ENCODE measurements at regions not wholly inside any gene's neighbourhood (a gene's known extent, or its start where the extent isn't known, plus 50 kb on each side); places are given as distances from the start of the nearest gene placed in this dataset.

DNA sequence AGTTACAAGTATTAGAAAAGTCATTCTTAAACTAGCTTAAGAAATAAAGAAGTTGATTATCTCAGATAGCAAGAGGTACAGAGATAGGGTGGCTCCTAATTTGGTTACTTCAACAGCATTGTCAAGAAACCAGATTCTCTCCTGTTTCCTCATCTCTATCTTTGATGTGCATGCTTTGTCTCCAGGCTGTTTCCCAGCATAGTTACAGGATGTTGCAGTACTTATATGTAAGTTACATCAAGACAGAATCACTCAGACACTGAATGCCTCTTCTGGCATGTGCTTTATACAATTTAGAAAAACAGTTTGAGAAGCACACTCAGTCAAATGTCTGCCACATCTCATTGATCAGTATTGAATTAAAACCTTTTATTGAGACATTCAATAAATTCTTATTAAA lies 189.5 kb upstream of the UBE2E3 start:
- H2AFZ ChIP-seq (ENCODE audit: low read length), result no peak overlapping the region
- no peaks in the 10 kb centered on the region for H3K79me2 ChIP-seq (ENCODE audit: low read length)
- H3K9me2 ChIP-seq (replicated peaks; ENCODE audit: low read length), result no peaks in the 10 kb centered on the region
- H3K4me1 ChIP-seq (ENCODE audit: insufficient read depth, low read length), result peaks cover 15% of the 10 kb centered on the region
- no peak for TF ChIP-seq EZH2phosphoT487 (IDR thresholded peaks at IDR 0.05; ENCODE audit: borderline replicate concordance, low read length)
- no peak for TF ChIP-seq EZH2 (IDR thresholded peaks at IDR 0.05; ENCODE audit: low read length, unreplicated experiment)
- TF ChIP-seq, protein P1, sequence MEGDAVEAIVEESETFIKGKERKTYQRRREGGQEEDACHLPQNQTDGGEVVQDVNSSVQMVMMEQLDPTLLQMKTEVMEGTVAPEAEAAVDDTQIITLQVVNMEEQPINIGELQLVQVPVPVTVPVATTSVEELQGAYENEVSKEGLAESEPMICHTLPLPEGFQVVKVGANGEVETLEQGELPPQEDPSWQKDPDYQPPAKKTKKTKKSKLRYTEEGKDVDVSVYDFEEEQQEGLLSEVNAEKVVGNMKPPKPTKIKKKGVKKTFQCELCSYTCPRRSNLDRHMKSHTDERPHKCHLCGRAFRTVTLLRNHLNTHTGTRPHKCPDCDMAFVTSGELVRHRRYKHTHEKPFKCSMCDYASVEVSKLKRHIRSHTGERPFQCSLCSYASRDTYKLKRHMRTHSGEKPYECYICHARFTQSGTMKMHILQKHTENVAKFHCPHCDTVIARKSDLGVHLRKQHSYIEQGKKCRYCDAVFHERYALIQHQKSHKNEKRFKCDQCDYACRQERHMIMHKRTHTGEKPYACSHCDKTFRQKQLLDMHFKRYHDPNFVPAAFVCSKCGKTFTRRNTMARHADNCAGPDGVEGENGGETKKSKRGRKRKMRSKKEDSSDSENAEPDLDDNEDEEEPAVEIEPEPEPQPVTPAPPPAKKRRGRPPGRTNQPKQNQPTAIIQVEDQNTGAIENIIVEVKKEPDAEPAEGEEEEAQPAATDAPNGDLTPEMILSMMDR (conservative IDR thresholded peaks at IDR 0.05; ENCODE audit: low read depth, low read length), result no peak
- no peaks in the 10 kb centered on the region for H3K27me3 ChIP-seq (ENCODE audit: low read length)
- H3K27ac ChIP-seq (ENCODE audit: low read length), result no peak overlapping the region
- no peak overlapping the region for H3K4me2 ChIP-seq (ENCODE audit: low read length)
- no peaks in the 10 kb centered on the region for H3F3A ChIP-seq (ENCODE audit: low read length, unreplicated experiment)
- no peaks in the 10 kb centered on the region for H3K9me3 ChIP-seq (ENCODE audit: low read length)
- no peak overlapping the region for H3K4me3 ChIP-seq (ENCODE audit: low read length)
- no peak overlapping the region for H3K9ac ChIP-seq (ENCODE audit: low read length)
- intact Hi-C loops (cut with micrococcal nuclease), result no loop called here
- DNase-seq (no peak), ATAC-seq (no peak)
- no peaks in the 10 kb centered on the region for H3K36me3 ChIP-seq (ENCODE audit: low read depth, low read length)
- no peaks in the 10 kb centered on the region for H4K20me1 ChIP-seq (ENCODE audit: low read length)
- ChIA-PET POLR2A (ENCODE audit: unreplicated experiment) (no interaction called here), CTCF (no interaction called here)
- BruUV-seq (replicated peaks), result no TSS peak

DNA sequence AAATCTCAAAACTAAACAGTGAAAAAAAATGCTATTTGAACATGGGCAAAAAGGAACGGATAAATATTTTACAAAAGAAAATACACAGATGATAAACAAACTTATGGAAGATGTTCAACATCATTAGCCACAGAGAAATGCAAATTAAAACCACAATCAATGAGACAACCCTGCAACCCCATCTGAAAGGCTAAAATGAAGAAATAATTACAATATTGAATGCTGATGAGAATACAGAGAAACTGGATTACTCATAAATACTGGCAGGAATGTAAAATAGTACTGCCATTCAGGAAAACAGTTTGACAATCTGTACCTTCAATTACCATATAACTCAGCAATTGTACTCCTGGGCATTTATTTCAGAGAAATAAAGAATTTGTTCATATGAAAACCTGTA lies 193.1 kb upstream of the UBE2E3 start:
- no TSS peak for BruUV-seq (replicated peaks)
- Histone ChIP-seq H3F3A (ENCODE audit: low read length, unreplicated experiment) (no peaks in the 10 kb centered on the region), H3K79me2 (ENCODE audit: low read length) (no peaks in the 10 kb centered on the region), H3K9ac (ENCODE audit: low read length) (no peak overlapping the region), H3K9me2 (replicated peaks; ENCODE audit: low read length) (no peaks in the 10 kb centered on the region), H3K4me3 (ENCODE audit: low read length) (no peak overlapping the region), H3K4me2 (ENCODE audit: low read length) (peak overlapping the region; percentile 52), H3K36me3 (ENCODE audit: low read depth, low read length) (no peaks in the 10 kb centered on the region), H3K9me3 (ENCODE audit: low read length) (no peaks in the 10 kb centered on the region), H3K27ac (ENCODE audit: low read length) (peak overlapping the region; percentile 48), H2AFZ (ENCODE audit: low read length) (no peak overlapping the region), H3K4me1 (ENCODE audit: insufficient read depth, low read length) (peaks cover 15% of the 10 kb centered on the region), H3K27me3 (ENCODE audit: low read length) (no peaks in the 10 kb centered on the region), H4K20me1 (ENCODE audit: low read length) (no peaks in the 10 kb centered on the region)
- TF ChIP-seq, protein P1 (conservative IDR thresholded peaks at IDR 0.05; ENCODE audit: low read depth, low read length), result no peak
- TF ChIP-seq EZH2phosphoT487 (IDR thresholded peaks at IDR 0.05; ENCODE audit: borderline replicate concordance, low read length) (no peak), EZH2 (IDR thresholded peaks at IDR 0.05; ENCODE audit: low read length, unreplicated experiment) (no peak)
- DNase-seq (peak; percentile 72), ATAC-seq (peak; percentile 96)
- ChIA-PET CTCF (no interaction called here), POLR2A (ENCODE audit: unreplicated experiment) (no interaction called here)
- intact Hi-C loops (cut with micrococcal nuclease), result loop anchor here (1.0 kb wide), 1 partner anchor 192 kb away; no protein-coding TSS in a partner anchor

DNA sequence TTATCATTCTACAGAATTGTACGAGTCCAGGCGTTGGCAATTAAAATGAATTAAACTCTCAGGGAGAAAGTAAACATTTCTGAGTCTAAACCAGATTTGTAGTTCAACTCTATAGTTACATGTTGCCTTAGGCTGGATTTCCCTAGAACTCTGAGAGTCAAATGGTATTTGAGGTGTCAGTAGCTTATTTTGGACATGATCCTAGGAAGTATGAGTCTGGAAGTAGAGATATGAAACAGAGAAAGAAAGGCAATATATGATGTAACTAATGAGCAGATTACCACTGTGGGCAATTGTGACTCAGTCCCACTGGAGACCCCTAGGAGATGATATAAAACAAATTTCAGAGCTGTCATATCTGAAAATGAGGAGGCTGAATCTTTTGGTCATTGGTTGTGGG lies 199.1 kb upstream of the UBE2E3 start:
- BruUV-seq (replicated peaks), result no TSS peak
- H3K9ac ChIP-seq (ENCODE audit: low read length), result no peak overlapping the region
- no peak overlapping the region for H3K4me2 ChIP-seq (ENCODE audit: low read length)
- no peaks in the 10 kb centered on the region for H3K79me2 ChIP-seq (ENCODE audit: low read length)
- TF ChIP-seq EZH2 (IDR thresholded peaks at IDR 0.05; ENCODE audit: low read length, unreplicated experiment) (no peak), EZH2phosphoT487 (IDR thresholded peaks at IDR 0.05; ENCODE audit: borderline replicate concordance, low read length) (no peak)
- TF ChIP-seq, protein P1 (conservative IDR thresholded peaks at IDR 0.05; ENCODE audit: low read depth, low read length), result no peak
- intact Hi-C loops (cut with micrococcal nuclease), result no loop called here
- H3F3A ChIP-seq (ENCODE audit: low read length, unreplicated experiment), result no peaks in the 10 kb centered on the region
- no peak overlapping the region for H2AFZ ChIP-seq (ENCODE audit: low read length)
- H3K4me3 ChIP-seq (ENCODE audit: low read length), result no peak overlapping the region
- H3K27me3 ChIP-seq (ENCODE audit: low read length), result no peaks in the 10 kb centered on the region
- H3K4me1 ChIP-seq (ENCODE audit: insufficient read depth, low read length), result no peaks in the 10 kb centered on the region
- no peaks in the 10 kb centered on the region for H3K9me2 ChIP-seq (replicated peaks; ENCODE audit: low read length)
- no peaks in the 10 kb centered on the region for H4K20me1 ChIP-seq (ENCODE audit: low read length)
- H3K27ac ChIP-seq (ENCODE audit: low read length), result no peak overlapping the region
- CTCF ChIA-PET, result no interaction called here
- no peak for ATAC-seq
- no peaks in the 10 kb centered on the region for H3K9me3 ChIP-seq (ENCODE audit: low read length)
- H3K36me3 ChIP-seq (ENCODE audit: low read depth, low read length), result no peaks in the 10 kb centered on the region
- DNase-seq, result no peak
- POLR2A ChIA-PET (ENCODE audit: unreplicated experiment), result no interaction called here
